Fibroblast of lung (primary cell): ENCODE measurements at regions not wholly inside any gene's neighbourhood (a gene's known extent, or its start where the extent isn't known, plus 50 kb on each side); places are given as distances from the start of the nearest gene placed in this dataset.

ENCODE experiments used
- DNase-seq, 2 donors: peaks; one replicate each; pipeline versions ENCODE4 v3.0.0 to v3.0.0-alpha.2; 2010; ENCODE audit warnings: low read depth in 2 of 2
- H2AFZ ChIP-seq: 2 replicates; pipeline ENCODE4 v1.5.1; 2012; ENCODE audit warnings: low read length, control low read depth, inconsistent platforms
- H3K27ac ChIP-seq: 2 replicates; pipeline ENCODE4 v1.5.1; 2011; ENCODE audit warnings: low read length, control low read depth; ENCODE audit not compliant: insufficient read depth
- H3K27me3 ChIP-seq: 2 replicates; pipeline ENCODE4 v1.5.1; 2011; ENCODE audit warnings: mild to moderate bottlenecking, low read length; ENCODE audit not compliant: control insufficient read depth, insufficient read depth
- H3K36me3 ChIP-seq: 2 replicates; pipeline ENCODE4 v1.5.1; 2011; ENCODE audit warnings: low read length; ENCODE audit not compliant: control insufficient read depth, insufficient read depth
- H3K4me1 ChIP-seq: 2 replicates; pipeline ENCODE4 v1.5.1; 2011; ENCODE audit warnings: low read length; ENCODE audit not compliant: control insufficient read depth, insufficient read depth; ENCODE audit errors: extremely low read depth
- H3K4me2 ChIP-seq: 2 replicates; pipeline ENCODE4 v1.5.1; 2011; ENCODE audit warnings: low read length, control low read depth; ENCODE audit not compliant: insufficient read depth; ENCODE audit errors: extremely low read depth
- H3K4me3 ChIP-seq, 4 experiments: fragments of 200-600 bp in 1 of 4; sonication (generic) in 1 of 4; replicated peaks in 1 of 4; 2 replicates each; pipeline ENCODE4 v1.5.1; 2011 to 2016; ENCODE audit warnings: low read length in 4 of 4, low read depth in 3 of 4, mild to moderate bottlenecking in 3 of 4, control low read depth in 2 of 4, inconsistent platforms in 1 of 4, mixed read lengths in 1 of 4; ENCODE audit not compliant: insufficient read depth in 1 of 4; ENCODE audit errors: control extremely low read depth in 1 of 4
- H3K79me2 ChIP-seq: 2 replicates; pipeline ENCODE4 v1.5.1; 2012; ENCODE audit warnings: mild to moderate bottlenecking, low read length, inconsistent platforms; ENCODE audit not compliant: control insufficient read depth, insufficient read depth
- H3K9ac ChIP-seq: 2 replicates; pipeline ENCODE4 v1.5.1; 2011; ENCODE audit warnings: mild to moderate bottlenecking, low read length, control low read depth; ENCODE audit not compliant: insufficient read depth
- H3K9me3 ChIP-seq: 2 replicates; pipeline ENCODE4 v1.5.1; 2012; ENCODE audit warnings: low read depth, low read length; ENCODE audit not compliant: control insufficient read depth, insufficient read depth
- H4K20me1 ChIP-seq: 2 replicates; pipeline ENCODE4 v1.5.1; 2011; ENCODE audit warnings: low read length; ENCODE audit not compliant: control insufficient read depth, insufficient read depth; ENCODE audit errors: extremely low read depth
- EZH2 ChIP-seq: IDR thresholded peaks from 2 replicates; pipeline ENCODE4 v1.5.1; 2012; ENCODE audit warnings: low read length, control low read depth, mild to moderate bottlenecking; ENCODE audit errors: missing control alignments
- TF ChIP-seq, protein P1 (sequence below), 2 donors: IDR thresholded peaks in 1 of 2; conservative IDR thresholded peaks in 1 of 2; 1 replicate in 1 of 2; 2 replicates in 1 of 2; pipeline ENCODE4 v1.5.1; 2011 to 2012; ENCODE audit warnings: low read length in 2 of 2, control low read depth in 1 of 2, inconsistent platforms in 1 of 2, low read depth in 1 of 2, mild to moderate bottlenecking in 1 of 2

DNA sequence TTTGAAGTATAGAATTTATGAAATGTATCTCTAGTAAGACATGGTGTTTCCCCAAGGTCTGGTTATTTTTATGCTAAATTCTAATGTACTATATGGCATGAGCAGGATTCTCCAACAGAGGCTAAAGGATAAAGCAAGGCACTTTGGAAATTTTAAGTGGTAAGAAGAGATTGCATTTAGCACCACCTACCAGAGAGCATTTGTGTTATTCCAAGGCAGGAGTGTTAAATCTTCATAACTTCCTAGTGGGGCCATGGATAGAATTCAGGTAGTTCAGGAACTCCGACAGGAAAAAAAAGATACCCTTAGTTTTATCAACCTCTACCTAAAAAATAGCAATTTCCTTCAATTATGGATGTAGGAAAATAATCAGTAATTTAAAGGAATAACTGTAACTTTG, 497.4 kb upstream of the CRIM1 start:
- no peak overlapping the region for H3K27ac ChIP-seq
- H3K9me3 ChIP-seq: no peaks in the 10 kb centered on the region
- no peak for DNase-seq
- no peak overlapping the region for H3K9ac ChIP-seq
- no peaks in the 10 kb centered on the region for H3K27me3 ChIP-seq
- H2AFZ ChIP-seq: no peak overlapping the region
- TF ChIP-seq EZH2: no peak
- TF ChIP-seq, protein P1, sequence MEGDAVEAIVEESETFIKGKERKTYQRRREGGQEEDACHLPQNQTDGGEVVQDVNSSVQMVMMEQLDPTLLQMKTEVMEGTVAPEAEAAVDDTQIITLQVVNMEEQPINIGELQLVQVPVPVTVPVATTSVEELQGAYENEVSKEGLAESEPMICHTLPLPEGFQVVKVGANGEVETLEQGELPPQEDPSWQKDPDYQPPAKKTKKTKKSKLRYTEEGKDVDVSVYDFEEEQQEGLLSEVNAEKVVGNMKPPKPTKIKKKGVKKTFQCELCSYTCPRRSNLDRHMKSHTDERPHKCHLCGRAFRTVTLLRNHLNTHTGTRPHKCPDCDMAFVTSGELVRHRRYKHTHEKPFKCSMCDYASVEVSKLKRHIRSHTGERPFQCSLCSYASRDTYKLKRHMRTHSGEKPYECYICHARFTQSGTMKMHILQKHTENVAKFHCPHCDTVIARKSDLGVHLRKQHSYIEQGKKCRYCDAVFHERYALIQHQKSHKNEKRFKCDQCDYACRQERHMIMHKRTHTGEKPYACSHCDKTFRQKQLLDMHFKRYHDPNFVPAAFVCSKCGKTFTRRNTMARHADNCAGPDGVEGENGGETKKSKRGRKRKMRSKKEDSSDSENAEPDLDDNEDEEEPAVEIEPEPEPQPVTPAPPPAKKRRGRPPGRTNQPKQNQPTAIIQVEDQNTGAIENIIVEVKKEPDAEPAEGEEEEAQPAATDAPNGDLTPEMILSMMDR (conservative IDR thresholded peaks at IDR 0.05 in 1 of 2, IDR thresholded peaks at IDR 0.05 in 1 of 2; ENCODE audit: low read depth in 1 of 2, low read length in 2 of 2): no peak
- no peaks in the 10 kb centered on the region for H3K79me2 ChIP-seq
- H3K4me3 ChIP-seq: no peak overlapping the region
- H3K4me2 ChIP-seq: no peak overlapping the region
- no peaks in the 10 kb centered on the region for H3K36me3 ChIP-seq
- no peaks in the 10 kb centered on the region for H3K4me1 ChIP-seq
- H4K20me1 ChIP-seq: no peaks in the 10 kb centered on the region

DNA sequence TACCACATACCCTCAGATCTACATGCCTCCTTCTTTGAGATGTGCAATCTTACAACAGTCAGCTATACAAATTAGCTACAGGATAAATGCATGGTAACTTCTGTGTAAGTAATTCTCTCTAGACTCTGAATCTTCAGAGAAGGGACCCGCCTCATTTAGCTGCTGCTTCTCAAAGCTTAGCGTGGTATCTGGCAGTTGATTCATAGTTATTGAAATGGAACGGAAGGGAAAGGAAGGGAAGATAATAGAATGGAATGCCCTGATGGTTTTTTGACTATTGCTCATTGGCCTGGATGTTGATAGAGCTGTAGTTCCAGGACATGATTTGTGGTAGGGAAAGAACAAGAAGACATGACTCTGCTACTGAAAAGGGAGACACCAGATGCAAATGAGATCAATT, 498.1 kb upstream of the CRIM1 start:
- no peak overlapping the region for H3K4me2 ChIP-seq
- H3K27me3 ChIP-seq: no peaks in the 10 kb centered on the region
- H3K27ac ChIP-seq: no peak overlapping the region
- no peak overlapping the region for H3K9ac ChIP-seq
- no peaks in the 10 kb centered on the region for H3K79me2 ChIP-seq
- no peak overlapping the region for H2AFZ ChIP-seq
- H3K36me3 ChIP-seq: no peaks in the 10 kb centered on the region
- no peak overlapping the region for H3K4me3 ChIP-seq
- H4K20me1 ChIP-seq: no peaks in the 10 kb centered on the region
- no peak for DNase-seq
- no peaks in the 10 kb centered on the region for H3K4me1 ChIP-seq
- no peaks in the 10 kb centered on the region for H3K9me3 ChIP-seq
- TF ChIP-seq EZH2: no peak
- TF ChIP-seq, protein P1 (conservative IDR thresholded peaks at IDR 0.05 in 1 of 2, IDR thresholded peaks at IDR 0.05 in 1 of 2; ENCODE audit: low read depth in 1 of 2, low read length in 2 of 2): no peak

DNA sequence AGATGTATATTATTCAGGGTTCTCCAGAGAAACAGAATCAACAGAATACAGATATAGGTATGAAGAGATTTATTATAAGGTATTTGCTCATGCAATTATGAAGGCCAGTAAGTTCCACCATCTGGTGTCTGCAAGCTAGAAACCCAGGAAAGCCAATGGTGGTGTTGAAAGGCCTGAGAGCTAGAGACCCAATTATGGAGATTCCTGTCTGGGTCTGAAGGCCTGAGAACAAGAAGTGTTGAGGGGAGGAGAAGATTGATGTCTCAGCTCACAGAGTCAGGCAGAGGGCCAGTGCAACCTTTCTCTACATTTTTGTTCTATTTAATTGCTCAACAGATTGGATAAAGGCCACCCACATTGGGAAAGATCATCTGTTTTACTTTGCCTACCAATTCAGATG, 524.2 kb upstream of the CRIM1 start:
- H3K9me3 ChIP-seq: no peaks in the 10 kb centered on the region
- no peak overlapping the region for H3K9ac ChIP-seq
- no peaks in the 10 kb centered on the region for H3K27me3 ChIP-seq
- no peak overlapping the region for H3K4me3 ChIP-seq
- H3K79me2 ChIP-seq: no peaks in the 10 kb centered on the region
- H3K36me3 ChIP-seq: no peaks in the 10 kb centered on the region
- no peak overlapping the region for H3K4me2 ChIP-seq
- no peak overlapping the region for H3K27ac ChIP-seq
- H4K20me1 ChIP-seq: no peaks in the 10 kb centered on the region
- TF ChIP-seq, protein P1 (conservative IDR thresholded peaks at IDR 0.05 in 1 of 2, IDR thresholded peaks at IDR 0.05 in 1 of 2; ENCODE audit: low read depth in 1 of 2, low read length in 2 of 2): no peak
- no peak for TF ChIP-seq EZH2
- no peak for DNase-seq
- no peak overlapping the region for H2AFZ ChIP-seq
- H3K4me1 ChIP-seq: no peaks in the 10 kb centered on the region
